ENCODE measurements at regions not wholly inside any gene's neighbourhood (a gene's known extent, or its start where the extent isn't known, plus 50 kb on each side); places are given as distances from the start of the nearest gene placed in this dataset.

DNA sequence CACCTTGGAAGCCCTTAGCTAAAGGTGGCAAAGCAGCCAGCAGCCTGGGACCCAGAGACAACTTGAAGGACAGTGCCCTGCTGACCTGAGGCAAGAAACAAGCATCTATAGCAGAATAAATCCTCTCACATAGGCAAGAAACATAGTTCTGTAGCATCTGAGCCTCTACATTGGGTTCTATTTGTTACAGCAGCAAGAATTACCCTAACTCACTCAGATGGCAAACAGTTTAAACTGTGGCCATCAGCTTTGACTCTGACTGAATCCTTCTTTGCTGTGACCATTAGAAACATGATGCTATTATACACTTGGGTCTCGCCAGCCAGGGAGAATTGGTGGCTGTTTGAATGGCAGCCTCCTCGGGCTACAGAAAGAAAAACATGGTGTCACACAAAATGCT, 53.1 kb upstream of the CCL1 start:
- ChIA-PET POLR2A (no interaction called here), CTCF (no interaction called here)
- no peak for DNase-seq (ENCODE audit: extremely low spot score)
- no peak for TF ChIP-seq LEF1 (IDR thresholded peaks at IDR 0.05; ENCODE audit: borderline replicate concordance)
- TF ChIP-seq ARNT (IDR thresholded peaks at IDR 0.05) = no peak
- TF ChIP-seq L3MBTL2 (conservative IDR thresholded peaks at IDR 0.05) = no peak
- no peak for TF ChIP-seq NFRKB (IDR thresholded peaks at IDR 0.05)

GRCh38 chr17:34414339-34414738, 51.3 kb upstream of the CCL1 start:
- TF ChIP-seq SP1 (IDR thresholded peaks at IDR 0.05) (no peak), ELF4 (IDR thresholded peaks at IDR 0.05) (no peak), LEF1 (IDR thresholded peaks at IDR 0.05; ENCODE audit: borderline replicate concordance) (no peak), ZNF384 (IDR thresholded peaks at IDR 0.05) (no peak), HDGF (IDR thresholded peaks at IDR 0.05; ENCODE audit: borderline replicate concordance) (no peak), TARDBP (IDR thresholded peaks at IDR 0.05) (no peak), CTBP1 (IDR thresholded peaks at IDR 0.05; ENCODE audit: borderline replicate concordance) (no peak), BHLHE40 (IDR thresholded peaks at IDR 0.05; ENCODE audit: borderline replicate concordance) (no peak), FOXM1 (IDR thresholded peaks at IDR 0.05; ENCODE audit: borderline replicate concordance) (no peak), FOXA1 (IDR thresholded peaks at IDR 0.05) (no peak), FOXK2 (IDR thresholded peaks at IDR 0.05) (no peak)
- ChIA-PET CTCF (no interaction called here), POLR2A (no interaction called here)
- DNase-seq (ENCODE audit: extremely low spot score) = no peak

DNA sequence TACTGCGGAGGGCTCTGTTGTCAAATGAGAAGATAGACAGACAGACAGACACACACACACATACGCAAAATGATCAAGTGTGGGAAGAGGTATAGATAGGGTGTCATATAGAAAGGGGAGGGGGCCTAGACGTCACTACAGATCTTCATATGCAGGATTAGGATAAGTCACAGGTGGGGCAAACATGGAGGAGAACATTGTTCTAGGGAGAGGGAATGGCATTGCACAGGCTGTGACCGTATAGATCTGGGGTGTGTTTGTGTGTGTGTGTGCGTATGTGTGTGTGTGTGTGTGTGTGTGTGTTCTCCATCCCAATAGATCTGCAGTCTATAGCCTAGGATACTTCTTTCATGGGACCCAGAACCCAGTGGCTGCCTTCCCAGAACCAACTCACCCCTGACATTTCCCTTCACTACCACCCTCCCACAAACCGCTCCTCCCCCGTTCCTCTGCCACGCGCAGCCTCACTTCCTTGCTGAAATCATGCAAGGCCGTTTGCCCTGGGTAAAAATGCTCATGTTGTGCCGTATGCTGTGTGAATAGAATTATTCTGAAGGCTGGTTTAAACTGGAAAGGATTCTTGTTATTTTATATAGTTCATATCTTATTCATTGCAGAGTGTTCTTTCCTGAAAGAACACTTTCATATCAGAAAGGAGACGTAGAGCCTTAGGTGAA, 50.5 kb upstream of the CCL1 start:
- CTCF ChIA-PET = no interaction called here
- TF ChIP-seq BHLHE40 (IDR thresholded peaks at IDR 0.05; ENCODE audit: borderline replicate concordance) (no peak), ZNF384 (IDR thresholded peaks at IDR 0.05) (no peak)
- POLR2A ChIA-PET = no interaction called here
- DNase-seq (ENCODE audit: extremely low spot score) = no peak

DNA sequence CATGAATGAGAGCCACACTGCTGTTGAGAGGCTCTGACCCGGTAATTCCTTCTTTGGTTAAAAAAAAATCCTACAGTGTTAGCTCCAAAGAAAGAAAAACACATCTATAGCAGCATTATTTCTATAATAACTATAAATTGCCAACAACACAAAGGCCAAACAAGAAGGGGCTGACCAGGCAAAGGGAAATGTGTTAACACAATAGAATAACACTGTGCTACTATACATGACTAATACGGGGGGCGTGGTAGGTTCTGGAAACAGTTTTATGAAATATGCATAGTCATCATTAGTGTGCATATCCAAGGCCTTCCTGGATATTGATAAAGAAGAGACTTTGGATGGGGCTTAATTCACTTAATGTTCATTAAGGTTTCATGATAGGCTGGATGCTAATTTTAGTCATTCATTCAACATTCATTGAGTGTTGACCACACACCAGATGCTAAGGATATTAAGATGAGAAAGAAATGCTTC, 50.0 kb upstream of the CCL1 start:
- ChIA-PET CTCF (interaction anchor here (1.1 kb wide), 1 partner anchor 52 kb away, joined by 3 read pairs; no protein-coding TSS in a partner anchor), POLR2A (no interaction called here)

More for the DNA sequence above, 50.0 kb upstream of the CCL1 start:
- DNase-seq (ENCODE audit: extremely low spot score) = no peak
- no peak for TF ChIP-seq FOXM1 (IDR thresholded peaks at IDR 0.05; ENCODE audit: borderline replicate concordance)
- no peak for TF ChIP-seq TARDBP (IDR thresholded peaks at IDR 0.05)
- no peak for TF ChIP-seq FOXK2 (IDR thresholded peaks at IDR 0.05)
- no peak for TF ChIP-seq ARNT (IDR thresholded peaks at IDR 0.05)
- TF ChIP-seq ZNF384 (IDR thresholded peaks at IDR 0.05) = no peak
- no peak for TF ChIP-seq PKNOX1 (IDR thresholded peaks at IDR 0.05)
- TF ChIP-seq SP1 (IDR thresholded peaks at IDR 0.05) = no peak
- TF ChIP-seq HDGF (IDR thresholded peaks at IDR 0.05; ENCODE audit: borderline replicate concordance) = no peak
- no peak for TF ChIP-seq BHLHE40 (IDR thresholded peaks at IDR 0.05; ENCODE audit: borderline replicate concordance)
- no peak for TF ChIP-seq SUZ12 (IDR thresholded peaks at IDR 0.05)
- TF ChIP-seq L3MBTL2 (conservative IDR thresholded peaks at IDR 0.05) = no peak
- TF ChIP-seq NFRKB (IDR thresholded peaks at IDR 0.05) = no peak
- TF ChIP-seq FOXA1 (IDR thresholded peaks at IDR 0.05) = no peak
- no peak for TF ChIP-seq CTBP1 (IDR thresholded peaks at IDR 0.05; ENCODE audit: borderline replicate concordance)
- TF ChIP-seq ELF4 (IDR thresholded peaks at IDR 0.05) = no peak
- TF ChIP-seq LEF1 (IDR thresholded peaks at IDR 0.05; ENCODE audit: borderline replicate concordance) = no peak

Data from HEK293T (cell line).